K562 (cell line): ENCODE measurements at regions not wholly inside any gene's neighbourhood (a gene's known extent, or its start where the extent isn't known, plus 50 kb on each side); places are given as distances from the start of the nearest gene placed in this dataset.

Experiments
- ATAC-seq: fragments of 200-7000 bp; cut with Tn5 transposase; 3 replicates; pipeline ENCODE4 v1.9.1; 2020; ENCODE audit warnings: moderate library complexity
- BruUV-seq: library from RNA; stranded (reverse); fragments of 400-500 nt; replicated peaks from 2 replicates; lab custom pipeline; 2021; lab: Mats Ljungman, UMichigan
- CTCF ChIA-PET: fragments of 300-600 bp; formaldehyde crosslinking; extraction: SDS; loops from one replicate; lab custom pipeline; 2021; ENCODE audit warnings: low intra/inter-chr PET ratio; lab: Yijun Ruan, JAX
- POLR2A ChIA-PET: fragments of 300-600, 350-650 bp; sonication (Branson Sonifier 250); formaldehyde crosslinking; extraction: SDS; loops from one replicate; lab custom pipeline; 2021; ENCODE audit warnings: antibody characterized with exemption, inconsistent platforms; lab: Yijun Ruan, JAX
- DNase-seq, 4 experiments: peaks; one replicate each; pipeline versions ENCODE4 v3.0.0 to v3.0.0-alpha.2; 2011 to 2018; ENCODE audit warnings: low spot score in 3 of 4, mixed read lengths in 3 of 4; ENCODE audit errors: extremely low read depth in 1 of 4
- FAIRE-seq: peaks from 2 replicates; lab custom pipeline; 2011; peaks lifted over from hg19 to GRCh38; lab: Jason Lieb, UNC
- H2AFZ ChIP-seq: 2 replicates; pipeline ENCODE4 v1.6.0; 2011; ENCODE audit warnings: low read depth, low read length, control low read depth, inconsistent platforms
- H3K27ac ChIP-seq: fragments of 200-600 bp; 3 replicates; pipeline ENCODE4 v1.8.0; 2011; ENCODE audit warnings: low read depth, mild to moderate bottlenecking, control low read depth, inconsistent platforms, low read length, moderate library complexity, mixed read lengths; ENCODE audit errors: extremely low read depth
- H3K27me3 ChIP-seq, 2 experiments: fragments of 300-600 bp in 1 of 2; 2 replicates in 1 of 2; 3 replicates in 1 of 2; pipeline versions ENCODE4 v1.6.0 to v1.8.0; 2011; ENCODE audit warnings: inconsistent platforms in 2 of 2, low read length in 2 of 2, mild to moderate bottlenecking in 1 of 2, mixed read lengths in 1 of 2, moderate library complexity in 1 of 2; ENCODE audit not compliant: control insufficient read depth in 2 of 2, insufficient read depth in 2 of 2
- H3K36me3 ChIP-seq: fragments of 300-600 bp; 3 replicates; pipeline ENCODE4 v1.8.0; 2011; ENCODE audit warnings: mild to moderate bottlenecking, low read length, inconsistent platforms; ENCODE audit not compliant: control insufficient read depth, insufficient read depth
- H3K4me1 ChIP-seq, 2 experiments: fragments of 200-600 bp in 1 of 2; replicated peaks in 1 of 2; 2 replicates in 1 of 2; 3 replicates in 1 of 2; pipeline versions ENCODE4 v1.5.1 to v1.8.0; 2011; ENCODE audit warnings: inconsistent platforms in 2 of 2, low read length in 2 of 2, mild to moderate bottlenecking in 1 of 2, mixed read lengths in 1 of 2, moderate library complexity in 1 of 2; ENCODE audit not compliant: control insufficient read depth in 2 of 2, insufficient read depth in 2 of 2
- H3K4me2 ChIP-seq: 2 replicates; pipeline ENCODE4 v1.6.1; 2011; ENCODE audit warnings: low read length, control low read depth, inconsistent platforms, mixed read lengths; ENCODE audit not compliant: insufficient read depth
- H3K4me3 ChIP-seq: fragments of 200-600 bp; sonication (generic), shearing (Covaris generic); 2 replicates; pipeline ENCODE4 v1.5.1; 2016; ENCODE audit warnings: control low read depth, inconsistent platforms
- H3K79me2 ChIP-seq: fragments of 200-600 bp; 3 replicates; pipeline ENCODE4 v1.8.0; 2011; ENCODE audit warnings: low read length, inconsistent platforms; ENCODE audit not compliant: control insufficient read depth, insufficient read depth
- H3K9ac ChIP-seq, 2 experiments: 2 replicates each; pipeline versions ENCODE4 v1.6.0 to v1.6.1; 2011; ENCODE audit warnings: low read depth in 2 of 2, low read length in 2 of 2, control low read depth in 1 of 2, inconsistent platforms in 1 of 2, mild to moderate bottlenecking in 1 of 2, mixed read lengths in 1 of 2; ENCODE audit not compliant: insufficient read depth in 1 of 2
- H3K9me1 ChIP-seq: one replicate; pipeline ENCODE4 v1.6.0; 2011; ENCODE audit warnings: inconsistent platforms, mild to moderate bottlenecking, low read length, moderate library complexity; ENCODE audit not compliant: control insufficient read depth, insufficient read depth
- H3K9me3 ChIP-seq: replicated peaks from 2 replicates; pipeline ENCODE4 v1.5.1; 2011; ENCODE audit warnings: low read depth, low read length, inconsistent platforms; ENCODE audit not compliant: control insufficient read depth, insufficient read depth
- H4K20me1 ChIP-seq: replicated peaks from 2 replicates; pipeline ENCODE4 v1.6.1; 2011; ENCODE audit warnings: low read length, inconsistent platforms, mixed read lengths; ENCODE audit not compliant: control insufficient read depth, insufficient read depth
- ATF4 ChIP-seq: fragments of 450-650 bp; formaldehyde crosslinking; IDR thresholded peaks from 2 replicates; pipeline ENCODE4 v1.4.0; 2022; ENCODE audit warnings: mild to moderate bottlenecking, moderate library complexity
- E2F5 ChIP-seq: sonication (generic); formaldehyde crosslinking; IDR thresholded peaks from 2 replicates; pipeline ENCODE4 v1.8.0; 2022; ENCODE audit warnings: mild to moderate bottlenecking, missing genetic modification reagents
- ETS1 ChIP-seq: conservative IDR thresholded peaks from 2 replicates; pipeline ENCODE4 v1.6.1; 2011; ENCODE audit warnings: low read depth, mild to moderate bottlenecking, low read length; ENCODE audit not compliant: control insufficient read depth
- FOXK1 ChIP-seq: sonication (generic); formaldehyde crosslinking; IDR thresholded peaks from 2 replicates; pipeline ENCODE4 v1.8.0; 2022; ENCODE audit warnings: missing genetic modification reagents, mild to moderate bottlenecking, borderline replicate concordance
- MLLT1 ChIP-seq, 2 experiments: fragments of 450-650 bp; IDR thresholded peaks; 2 replicates each; pipeline ENCODE4 v1.6.1; 2016
- NCOA6 ChIP-seq: fragments of 450-650 bp; IDR thresholded peaks from 2 replicates; pipeline ENCODE4 v1.6.1; 2017; ENCODE audit warnings: mild to moderate bottlenecking
- NFXL1 ChIP-seq: fragments of 450-650 bp; formaldehyde crosslinking; IDR thresholded peaks from 2 replicates; pipeline ENCODE4 v1.4.0; 2021; ENCODE audit warnings: mild to moderate bottlenecking
- POLR2AphosphoS2 ChIP-seq: IDR thresholded peaks from 2 replicates; pipeline ENCODE4 v1.6.1; 2012; ENCODE audit warnings: low read length, improper control_type of control experiment
- SNIP1 ChIP-seq: fragments of 450-650 bp; IDR thresholded peaks from 2 replicates; pipeline ENCODE4 v1.7.1; 2017; ENCODE audit warnings: low read depth, mild to moderate bottlenecking
- SRSF9 ChIP-seq: fragments of 200-400 bp; formaldehyde crosslinking; IDR thresholded peaks from 2 replicates; pipeline ENCODE4 v1.6.1; 2017; ENCODE audit warnings: low read depth, low read length, borderline replicate concordance
- ZEB2 ChIP-seq: fragments of 450-650 bp; IDR thresholded peaks from 2 replicates; pipeline ENCODE4 v1.6.1; 2016
- ZNF23 ChIP-seq: fragments of 250-450 bp; sonication (Bioruptor Pico); IDR thresholded peaks from 2 replicates; pipeline ENCODE4 v1.4.0; 2020; ENCODE audit warnings: mild to moderate bottlenecking
- ZNF324 ChIP-seq: fragments of 250-450 bp; sonication (Bioruptor Pico); IDR thresholded peaks from 2 replicates; pipeline ENCODE4 v1.4.0; 2020; ENCODE audit warnings: mild to moderate bottlenecking
- ZNF347 ChIP-seq: fragments of 450-650 bp; formaldehyde crosslinking; IDR thresholded peaks from 2 replicates; pipeline ENCODE4 v1.4.0; 2020; ENCODE audit warnings: low read depth, mild to moderate bottlenecking, moderate library complexity
- ZNF785 ChIP-seq: fragments of 250-450 bp; sonication (Bioruptor Pico); IDR thresholded peaks from 2 replicates; pipeline ENCODE4 v1.4.0; 2020; ENCODE audit warnings: mild to moderate bottlenecking
- whole genome bisulfite sequencing: fragments of 100-300 bp; shearing (Covaris generic); methylation state at CpG from one replicate; pipeline ENCODE4 v1.1.6; 2016; ENCODE audit warnings: low coverage, mixed read lengths; ENCODE audit not compliant: insufficient coverage; ENCODE audit errors: missing lambda C conversion rate; 5-methylcytosine and 5-hydroxymethylcytosine counted together
- in situ Hi-C: fragments of 300-500 bp; cut with MboI; formaldehyde crosslinking; loops from 4 replicates; pipeline ENCODE4 v1.15.0; 2018; ENCODE audit warnings: inconsistent platforms, mixed read lengths
- intact Hi-C: fragments of 100-400 bp; cut with micrococcal nuclease; formaldehyde crosslinking; loops from 2 replicates; pipeline ENCODE4 v1.14.2; 2022
- TF ChIP-seq, protein P1 (sequence below), 2 experiments: fragments of 200-800 bp in 1 of 2; sonication (Bioruptor generic) in 1 of 2; sonication (generic) in 1 of 2; formaldehyde crosslinking in 1 of 2; IDR thresholded peaks in 1 of 2; conservative IDR thresholded peaks in 1 of 2; 2 replicates each; pipeline versions ENCODE4 v1.5.0 to v1.6.1; 2016 to 2020; ENCODE audit warnings: missing compliant biosample characterization in 1 of 2, missing genetic modification characterization in 1 of 2, missing genetic modification reagents in 1 of 2

GRCh38 chr16:86308514-86308913, 201.8 kb upstream of the FOXF1 start (continued):
- TF ChIP-seq MLLT1 (IDR thresholded peaks at IDR 0.05) (no peak), NFXL1 (CRISPR knock-in tag) (no peak), SNIP1 (no peak), ZNF324 (CRISPR knock-in tag) (no peak)

DNA sequence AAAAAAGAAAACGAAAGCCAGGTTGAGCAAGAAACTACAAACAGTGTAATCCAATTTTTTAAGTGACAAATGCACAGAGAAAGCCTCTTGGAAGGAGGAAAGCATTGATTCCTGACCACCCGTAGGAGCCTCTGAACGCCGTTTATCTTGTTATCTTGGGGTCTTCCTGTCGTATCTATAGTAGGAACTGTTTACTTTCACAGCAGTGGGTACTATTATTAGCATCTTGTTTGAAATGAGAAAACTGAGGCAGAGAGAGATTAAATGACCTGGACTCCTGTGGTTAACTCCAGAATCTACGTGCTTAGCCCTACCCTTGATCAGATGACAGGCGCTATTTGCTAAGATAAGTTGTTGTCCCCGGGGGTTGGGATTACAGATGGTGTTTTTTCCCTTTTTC, 196.7 kb upstream of the FOXF1 start:
- no peaks in the 10 kb centered on the region; the same call in 1 of the 2 replicates for H4K20me1 ChIP-seq
- no peak overlapping the region for H3K4me3 ChIP-seq
- no peaks in the 10 kb centered on the region for H3K79me2 ChIP-seq
- no peak overlapping the region for H3K9ac ChIP-seq
- ATAC-seq: no peak
- peaks cover 7 to 38% of the 10 kb centered on the region in 2 experiments; a peak in 3 of 5 replicates for H3K27me3 ChIP-seq
- no peak for DNase-seq
- WGBS: 2% methylated on average over 8 of the region's 8 CpGs
- H3K4me1 ChIP-seq: no peaks in the 10 kb centered on the region
- in situ Hi-C loops (no loop called here), intact Hi-C loops (no loop called here)
- H3K9me3 ChIP-seq: no peaks in the 10 kb centered on the region
- ChIA-PET POLR2A (no interaction called here), CTCF (no interaction called here)
- FAIRE-seq: no peak
- H3K36me3 ChIP-seq: no peaks in the 10 kb centered on the region
- no peaks in the 10 kb centered on the region for H3K9me1 ChIP-seq
- no TSS peak for BruUV-seq
- no peak overlapping the region for H3K27ac ChIP-seq
- no peak overlapping the region for H3K4me2 ChIP-seq
- H2AFZ ChIP-seq: no peak overlapping the region
- TF ChIP-seq ZNF347 (CRISPR knock-in tag) (no peak), ZNF785 (no peak), FOXK1 (CRISPR knock-in tag) (no peak), SRSF9 (no peak), ETS1 (no peak), ATF4 (CRISPR knock-in tag) (no peak), ZNF23 (CRISPR knock-in tag) (no peak), ZEB2 (no peak), E2F5 (no peak), NCOA6 (no peak), POLR2AphosphoS2 (no peak)
- TF ChIP-seq, protein P1, sequence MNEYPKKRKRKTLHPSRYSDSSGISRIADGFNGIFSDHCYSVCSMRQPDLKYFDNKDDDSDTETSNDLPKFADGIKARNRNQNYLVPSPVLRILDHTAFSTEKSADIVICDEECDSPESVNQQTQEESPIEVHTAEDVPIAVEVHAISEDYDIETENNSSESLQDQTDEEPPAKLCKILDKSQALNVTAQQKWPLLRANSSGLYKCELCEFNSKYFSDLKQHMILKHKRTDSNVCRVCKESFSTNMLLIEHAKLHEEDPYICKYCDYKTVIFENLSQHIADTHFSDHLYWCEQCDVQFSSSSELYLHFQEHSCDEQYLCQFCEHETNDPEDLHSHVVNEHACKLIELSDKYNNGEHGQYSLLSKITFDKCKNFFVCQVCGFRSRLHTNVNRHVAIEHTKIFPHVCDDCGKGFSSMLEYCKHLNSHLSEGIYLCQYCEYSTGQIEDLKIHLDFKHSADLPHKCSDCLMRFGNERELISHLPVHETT (CRISPR knock-in tag; conservative IDR thresholded peaks at IDR 0.05 in 1 of 2, IDR thresholded peaks at IDR 0.05 in 1 of 2): no peak
